Adipocyte (in vitro differentiated cells): ENCODE measurements at regions not wholly inside any gene's neighbourhood (a gene's known extent, or its start where the extent isn't known, plus 50 kb on each side); places are given as distances from the start of the nearest gene placed in this dataset.

Experiments
- DNase-seq: peaks from one replicate; pipeline ENCODE4 v3.0.0-alpha.2; 2015; ENCODE audit warnings: low read depth
- H3K27me3 ChIP-seq: replicated peaks from 2 replicates; pipeline ENCODE4 v1.7.0; 2013; ENCODE audit warnings: mild to moderate bottlenecking, low read length, moderate library complexity; ENCODE audit not compliant: control insufficient read depth, insufficient read depth
- H3K36me3 ChIP-seq: 2 replicates; pipeline ENCODE4 v1.7.0; 2013; ENCODE audit warnings: low read length, mild to moderate bottlenecking, moderate library complexity; ENCODE audit not compliant: control insufficient read depth, insufficient read depth, severe bottlenecking
- H3K4me1 ChIP-seq: 2 replicates; pipeline ENCODE4 v1.7.0; 2013; ENCODE audit warnings: mild to moderate bottlenecking, low read length, moderate library complexity; ENCODE audit not compliant: control insufficient read depth, insufficient read depth
- H3K4me3 ChIP-seq: 2 replicates; pipeline ENCODE4 v1.7.0; 2013; ENCODE audit warnings: mild to moderate bottlenecking, low read length, moderate library complexity
- H3K9ac ChIP-seq: 2 replicates; pipeline ENCODE4 v1.7.0; 2013; ENCODE audit warnings: mild to moderate bottlenecking, low read length, moderate library complexity
- H3K9me3 ChIP-seq: 2 replicates; pipeline ENCODE4 v1.7.0; 2013; ENCODE audit warnings: mild to moderate bottlenecking, low read length, moderate library complexity; ENCODE audit not compliant: control insufficient read depth

DNA sequence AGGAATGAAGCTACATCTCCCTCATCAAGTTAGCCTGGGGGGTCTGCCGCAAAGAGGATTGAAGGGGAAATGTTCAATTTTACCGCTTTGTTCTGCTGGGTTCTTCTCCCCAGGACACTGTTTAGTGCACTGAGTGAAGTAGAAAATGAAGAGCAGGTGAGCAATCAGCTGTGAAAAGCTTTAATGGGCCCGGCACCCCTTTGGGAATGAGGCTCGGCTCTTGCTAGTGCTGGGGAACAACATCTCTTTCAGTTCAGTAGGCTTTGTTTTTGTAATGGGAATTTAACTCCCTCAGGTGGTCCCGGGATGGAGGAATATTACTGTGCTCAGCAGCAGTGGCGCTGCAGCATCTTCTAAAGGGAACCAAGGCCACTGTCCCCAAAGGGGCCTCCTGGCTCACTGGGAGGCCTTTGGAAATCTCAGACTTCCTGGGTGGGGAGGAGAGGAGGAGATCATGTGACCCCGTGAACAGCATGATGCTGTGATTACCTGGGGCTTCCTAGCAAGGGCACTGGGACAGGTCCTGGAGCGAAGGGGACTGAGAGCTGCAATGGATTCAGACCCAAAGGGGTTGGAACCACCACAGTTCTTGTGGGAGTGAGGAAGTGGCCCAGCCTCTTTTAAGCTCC is 85.2 kb upstream of the MAX start:
- Histone ChIP-seq H3K4me1 (no peaks in the 10 kb centered on the region), H3K36me3 (no peaks in the 10 kb centered on the region), H3K27me3 (no peaks in the 10 kb centered on the region), H3K9me3 (peaks cover 2% of the 10 kb centered on the region), H3K4me3 (no peak overlapping the region), H3K9ac (no peak overlapping the region)
- DNase-seq: no peak

DNA sequence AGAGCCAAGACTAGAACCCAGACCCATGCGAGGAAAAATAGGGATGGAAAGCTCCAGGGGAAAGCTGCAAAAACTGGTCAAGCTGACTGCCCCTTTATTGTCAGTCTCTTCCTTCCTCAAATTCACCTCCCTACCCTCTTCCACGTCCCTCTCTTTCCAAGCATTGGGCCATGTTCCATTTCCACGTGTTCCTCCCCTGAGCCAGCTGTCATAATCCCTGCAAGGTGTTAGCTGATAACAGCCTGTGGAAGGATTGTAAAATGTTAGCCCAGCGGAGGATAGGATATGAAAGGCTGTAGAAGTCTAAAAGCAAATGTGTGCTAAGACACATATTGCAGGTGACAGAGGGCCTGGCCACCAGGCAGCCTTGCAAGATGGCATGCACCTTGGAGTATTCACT is 88.0 kb upstream of the MAX start:
- no peaks in the 10 kb centered on the region for H3K9me3 ChIP-seq
- H3K4me3 ChIP-seq: no peak overlapping the region
- H3K4me1 ChIP-seq: no peaks in the 10 kb centered on the region
- H3K27me3 ChIP-seq: no peaks in the 10 kb centered on the region
- H3K9ac ChIP-seq: no peak overlapping the region
- H3K36me3 ChIP-seq: no peaks in the 10 kb centered on the region
- DNase-seq: no peak

GRCh38 chr14:65191716-65192115 is 89.4 kb upstream of the MAX start:
- Histone ChIP-seq H3K27me3 (no peaks in the 10 kb centered on the region), H3K9me3 (no peaks in the 10 kb centered on the region), H3K9ac (no peak overlapping the region), H3K4me1 (no peaks in the 10 kb centered on the region), H3K4me3 (no peak overlapping the region), H3K36me3 (no peaks in the 10 kb centered on the region)
- no peak for DNase-seq

DNA sequence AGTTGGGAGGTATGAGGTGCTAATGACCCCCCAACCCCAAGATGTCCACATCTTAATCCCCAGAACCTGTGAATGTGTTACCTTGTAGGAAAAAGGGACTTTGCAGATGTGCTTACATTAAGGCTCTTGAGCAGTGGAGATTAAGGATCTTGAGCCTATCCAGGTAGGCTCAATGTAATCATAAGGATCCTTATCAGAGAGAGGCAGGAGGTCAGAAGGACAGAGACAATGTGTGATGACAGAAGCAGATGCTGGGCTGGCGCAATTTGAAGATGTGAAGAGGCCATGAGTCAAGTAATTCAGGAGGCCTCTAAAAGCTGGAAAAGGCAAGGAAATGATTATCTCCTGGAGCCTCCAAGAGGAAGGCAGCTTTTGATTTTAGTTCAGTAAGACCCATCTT is 90.4 kb upstream of the MAX start:
- DNase-seq: no peak
- H3K9ac ChIP-seq: no peak overlapping the region
- H3K27me3 ChIP-seq: no peaks in the 10 kb centered on the region

GRCh38 chr14:65193916-65194590 is 91.7 kb upstream of the MAX start:
- no peaks in the 10 kb centered on the region for H3K9me3 ChIP-seq
- no peak for DNase-seq
- no peaks in the 10 kb centered on the region for H3K27me3 ChIP-seq
- no peaks in the 10 kb centered on the region for H3K4me1 ChIP-seq
- no peak overlapping the region for H3K4me3 ChIP-seq
- H3K36me3 ChIP-seq: no peaks in the 10 kb centered on the region
- H3K9ac ChIP-seq: no peak overlapping the region

More for the DNA sequence above, 90.4 kb upstream of the MAX start:
- no peaks in the 10 kb centered on the region for H3K36me3 ChIP-seq
- no peaks in the 10 kb centered on the region for H3K9me3 ChIP-seq
- H3K4me1 ChIP-seq: no peaks in the 10 kb centered on the region
- H3K4me3 ChIP-seq: no peak overlapping the region

- H3K36me3 ChIP-seq: no peaks in the 10 kb centered on the region
- H3K9me3 ChIP-seq: no peaks in the 10 kb centered on the region
- DNase-seq: no peak
These were observed 92.9 kb upstream of the MAX start for GRCh38 chr14:65195042-65195719.

DNA sequence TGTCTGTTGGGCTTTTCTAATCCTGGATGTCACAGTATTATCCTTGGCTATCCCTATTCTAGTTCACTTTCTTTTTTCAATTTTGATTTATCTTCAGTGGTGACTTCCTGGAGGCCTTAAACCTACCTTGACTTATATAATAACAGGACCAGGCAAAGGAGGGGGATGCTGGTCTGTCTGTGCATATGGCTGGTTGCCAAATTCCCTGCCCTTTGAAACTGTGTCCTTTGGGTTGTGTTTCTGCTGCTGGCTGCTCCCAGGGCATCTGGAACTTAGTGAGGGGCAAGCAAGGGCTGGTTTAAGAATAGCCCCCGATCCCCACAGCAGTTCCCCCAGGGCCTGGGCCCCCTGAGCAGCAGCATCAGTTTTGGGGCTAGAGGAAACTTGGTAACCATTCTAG is 96.0 kb upstream of the MAX start:
- Histone ChIP-seq H3K9ac (no peak overlapping the region), H3K9me3 (no peaks in the 10 kb centered on the region), H3K4me3 (no peak overlapping the region)

More at GRCh38 chr14:65195042-65195719, 92.9 kb upstream of the MAX start:
- H3K4me1 ChIP-seq: no peaks in the 10 kb centered on the region
- no peak overlapping the region for H3K9ac ChIP-seq
- H3K27me3 ChIP-seq: no peaks in the 10 kb centered on the region
- no peak overlapping the region for H3K4me3 ChIP-seq

DNA sequence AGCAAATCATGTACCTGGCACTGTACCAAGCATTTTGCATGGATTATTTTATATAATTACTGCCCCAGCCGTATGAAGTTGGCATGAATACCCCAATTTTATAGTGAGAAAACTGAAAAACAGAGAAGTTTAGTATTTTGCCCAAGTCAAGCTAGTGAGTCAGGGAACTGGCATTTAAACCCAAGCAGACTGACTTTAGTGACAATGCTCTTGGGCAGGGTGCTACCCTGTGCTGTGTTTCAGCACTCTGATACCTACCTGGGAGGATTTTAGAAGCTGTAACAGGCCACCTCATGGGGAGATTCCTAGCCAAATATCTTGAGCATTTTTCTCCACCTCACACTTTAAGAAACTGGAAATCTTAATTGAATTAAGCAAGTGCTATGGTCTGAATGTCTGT is 98.1 kb upstream of the MAX start:
- H3K36me3 ChIP-seq: no peaks in the 10 kb centered on the region
- no peak overlapping the region for H3K9ac ChIP-seq

More for the DNA sequence above, 96.0 kb upstream of the MAX start:
- Histone ChIP-seq H3K36me3 (no peaks in the 10 kb centered on the region), H3K27me3 (no peaks in the 10 kb centered on the region), H3K4me1 (no peaks in the 10 kb centered on the region)
- DNase-seq: no peak

GRCh38 chr14:65203574-65203973 is 101.3 kb upstream of the MAX start:
- no peak for DNase-seq
- H3K36me3 ChIP-seq: no peaks in the 10 kb centered on the region
- H3K9me3 ChIP-seq: no peaks in the 10 kb centered on the region
- H3K9ac ChIP-seq: no peak overlapping the region
- H3K4me1 ChIP-seq: peaks cover 12% of the 10 kb centered on the region
- no peaks in the 10 kb centered on the region for H3K27me3 ChIP-seq
- no peak overlapping the region for H3K4me3 ChIP-seq

More for the DNA sequence above, 98.1 kb upstream of the MAX start:
- H3K4me1 ChIP-seq: peaks cover 2% of the 10 kb centered on the region
- H3K4me3 ChIP-seq: no peak overlapping the region
- H3K9me3 ChIP-seq: no peaks in the 10 kb centered on the region
- no peaks in the 10 kb centered on the region for H3K27me3 ChIP-seq
- DNase-seq: no peak

- no peak overlapping the region for H3K4me3 ChIP-seq
- no peaks in the 10 kb centered on the region for H3K9me3 ChIP-seq
- no peak for DNase-seq
- H3K9ac ChIP-seq: no peak overlapping the region
- H3K4me1 ChIP-seq: peaks cover 12% of the 10 kb centered on the region
- no peaks in the 10 kb centered on the region for H3K36me3 ChIP-seq
- no peaks in the 10 kb centered on the region for H3K27me3 ChIP-seq
These were observed 101.7 kb upstream of the MAX start for GRCh38 chr14:65204056-65204455.

DNA sequence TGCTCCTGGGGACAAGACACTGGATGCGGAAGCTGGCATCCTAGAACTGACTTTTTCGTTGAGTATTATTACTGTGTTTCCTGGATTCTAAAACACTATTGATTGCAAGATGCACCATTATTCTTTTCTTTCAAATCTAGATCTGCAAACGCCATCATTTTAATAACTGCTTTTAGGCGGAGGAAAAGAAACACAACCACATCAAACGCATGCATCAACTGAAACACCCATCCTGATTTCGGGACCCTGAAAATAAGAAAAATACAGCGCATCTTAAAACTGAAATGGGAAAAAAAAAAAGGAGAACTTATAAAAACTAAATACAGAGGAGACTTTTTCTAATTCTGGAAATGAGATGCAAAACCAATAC is 103.7 kb upstream of the MAX start:
- Histone ChIP-seq H3K4me1 (peaks cover 22% of the 10 kb centered on the region), H3K27me3 (no peaks in the 10 kb centered on the region)
- no peak for DNase-seq

More for the DNA sequence above, 103.7 kb upstream of the MAX start:
- no peak overlapping the region for H3K4me3 ChIP-seq
- H3K36me3 ChIP-seq: no peaks in the 10 kb centered on the region
- no peaks in the 10 kb centered on the region for H3K9me3 ChIP-seq
- no peak overlapping the region for H3K9ac ChIP-seq
